Cardiac fibroblast (primary cell): ENCODE measurements at regions not wholly inside any gene's neighbourhood (a gene's known extent, or its start where the extent isn't known, plus 50 kb on each side); places are given as distances from the start of the nearest gene placed in this dataset.
"Not testable (repeated sequence)": the region's sequence is repeated elsewhere in the genome, so short reads cannot be mapped to it uniquely, and the experiment has no call there.

ENCODE experiments used
- DNase-seq, 2 donors: peaks; one replicate each; pipeline versions ENCODE4 v3.0.0 to v3.0.0-alpha.2; 2010; ENCODE audit warnings: low read depth in 2 of 2
- H3K4me3 ChIP-seq, 2 donors: replicated peaks in 1 of 2; 1 replicate in 1 of 2; 2 replicates in 1 of 2; pipeline ENCODE4 v1.5.1; 2011; ENCODE audit warnings: low read depth in 2 of 2, low read length in 2 of 2, mild to moderate bottlenecking in 2 of 2, moderate library complexity in 1 of 2
- CTCF ChIP-seq: IDR thresholded peaks from one replicate; pipeline ENCODE4 v1.5.1; 2011; ENCODE audit warnings: low read depth, mild to moderate bottlenecking, low read length, inconsistent platforms

DNA sequence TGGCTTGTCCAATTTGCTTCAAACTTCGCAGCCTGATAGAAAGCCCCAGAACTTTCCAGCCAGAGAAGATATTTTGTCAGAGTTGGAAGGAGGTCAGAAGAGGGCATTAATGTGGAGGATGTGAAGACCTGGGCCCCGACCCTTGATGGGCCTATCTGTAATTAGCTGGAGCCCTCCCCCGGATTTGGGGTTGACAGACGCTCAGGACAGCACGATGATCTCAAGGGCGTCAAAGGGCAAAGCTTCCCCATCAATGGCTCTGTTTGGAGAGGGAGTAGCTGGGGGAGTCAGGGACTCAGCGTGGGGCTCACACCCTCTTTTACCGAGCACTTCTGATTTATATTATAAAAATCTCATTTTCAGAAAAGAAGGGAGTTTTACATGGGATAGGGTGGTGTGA lies 59.0 kb upstream of the PPP2R3B start:
- H3K4me3 ChIP-seq: no peak overlapping the region
- no peak for DNase-seq
- no peak for TF ChIP-seq CTCF

DNA sequence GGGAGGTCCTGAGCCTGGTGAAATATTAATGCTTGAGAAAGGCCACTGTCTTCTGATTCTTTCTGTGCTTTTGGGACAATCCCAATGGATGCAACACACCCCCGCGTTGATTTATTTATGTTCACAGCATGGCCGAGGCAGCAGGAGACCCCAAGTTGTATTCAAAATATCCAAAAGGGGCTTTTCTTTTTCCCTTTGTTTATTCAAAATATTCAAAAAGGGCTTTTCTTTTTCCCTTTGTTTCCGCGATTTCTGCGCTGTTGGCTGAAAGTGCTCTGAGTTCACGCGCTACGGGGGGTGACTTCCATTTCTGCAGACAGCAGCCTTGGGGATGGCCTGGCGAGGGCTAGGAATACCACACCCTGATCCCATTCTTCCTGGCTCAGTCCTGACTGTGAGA lies 59.5 kb upstream of the PPP2R3B start:
- DNase-seq: no peak
- no peak for TF ChIP-seq CTCF
- H3K4me3 ChIP-seq: no peak overlapping the region

GRCh38 chrX:447052-447451 lies 60.3 kb upstream of the PPP2R3B start:
- no peak for TF ChIP-seq CTCF
- no peak for DNase-seq
- H3K4me3 ChIP-seq: no peak overlapping the region

DNA sequence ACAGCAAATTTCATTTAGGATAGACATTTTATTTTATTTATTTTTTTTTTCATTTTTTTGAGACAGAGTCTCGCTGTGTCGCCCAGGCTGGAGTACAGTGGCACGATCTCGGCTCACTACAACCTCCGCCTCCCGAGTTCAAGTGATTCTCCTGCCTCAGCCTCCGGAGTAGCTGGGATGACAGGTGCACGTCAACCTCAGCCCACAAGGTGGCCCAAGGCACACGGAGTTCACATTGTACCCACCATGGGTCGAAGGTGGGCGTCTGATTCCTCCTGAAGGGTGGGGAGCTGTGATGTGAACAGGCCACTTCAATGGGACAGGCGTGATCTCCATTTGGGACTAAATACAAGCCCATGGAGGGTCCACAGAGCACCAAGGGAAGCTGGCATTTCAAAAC lies 65.0 kb upstream of the PPP2R3B start:
- H3K4me3 ChIP-seq, DNase-seq: not testable (repeated sequence)

DNA sequence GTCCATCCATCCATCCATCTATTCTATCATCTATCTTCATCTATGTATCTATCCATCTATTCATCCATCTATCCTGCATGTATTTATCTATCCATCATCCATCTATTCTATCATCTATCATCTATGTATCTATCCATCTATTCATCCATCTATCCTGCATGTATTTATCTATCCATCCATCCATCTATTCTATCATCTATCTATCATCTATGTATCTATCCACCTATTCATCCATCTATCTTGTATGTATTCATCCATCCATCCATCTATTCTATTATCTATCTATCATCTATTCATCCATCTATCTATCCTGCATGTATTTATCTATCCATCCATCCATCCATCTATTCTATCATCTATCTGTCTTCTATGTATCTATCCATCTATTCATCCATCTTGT lies 65.9 kb upstream of the PPP2R3B start:
- TF ChIP-seq CTCF: no peak

GRCh38 chrX:454514-454913 lies 67.8 kb upstream of the PPP2R3B start:
- DNase-seq, H3K4me3 ChIP-seq: not testable (repeated sequence)

More for the DNA sequence above, 65.9 kb upstream of the PPP2R3B start:
- no peak overlapping the region for H3K4me3 ChIP-seq
- no peak for DNase-seq

DNA sequence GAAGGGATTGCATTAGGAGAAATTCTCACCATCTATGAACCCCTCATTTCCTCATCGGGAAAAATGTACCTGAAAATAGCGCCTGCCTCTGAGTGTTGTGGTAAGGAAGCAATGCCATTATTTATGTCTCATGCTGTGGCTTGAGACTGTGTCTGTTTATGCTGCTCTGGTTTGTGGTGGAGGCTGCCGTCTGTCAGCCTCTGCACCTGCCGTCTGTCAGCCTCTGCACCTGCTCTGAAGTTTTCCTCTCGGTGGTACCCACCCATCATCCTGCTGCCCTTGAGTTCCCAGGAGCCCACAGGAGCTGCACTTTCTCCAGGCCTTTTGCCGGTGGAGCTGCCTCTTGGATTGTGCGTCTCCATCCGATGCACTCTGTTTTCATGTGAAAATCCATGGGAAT lies 68.5 kb upstream of the PPP2R3B start:
- H3K4me3 ChIP-seq: no peak overlapping the region
- no peak for TF ChIP-seq CTCF
- DNase-seq: no peak

GRCh38 chrX:455673-456072 lies 69.0 kb upstream of the PPP2R3B start:
- DNase-seq: no peak
- H3K4me3 ChIP-seq: no peak overlapping the region
- TF ChIP-seq CTCF: no peak
